ENCODE measurements at regions not wholly inside any gene's neighbourhood (a gene's known extent, or its start where the extent isn't known, plus 50 kb on each side); places are given as distances from the start of the nearest gene placed in this dataset.

DNA sequence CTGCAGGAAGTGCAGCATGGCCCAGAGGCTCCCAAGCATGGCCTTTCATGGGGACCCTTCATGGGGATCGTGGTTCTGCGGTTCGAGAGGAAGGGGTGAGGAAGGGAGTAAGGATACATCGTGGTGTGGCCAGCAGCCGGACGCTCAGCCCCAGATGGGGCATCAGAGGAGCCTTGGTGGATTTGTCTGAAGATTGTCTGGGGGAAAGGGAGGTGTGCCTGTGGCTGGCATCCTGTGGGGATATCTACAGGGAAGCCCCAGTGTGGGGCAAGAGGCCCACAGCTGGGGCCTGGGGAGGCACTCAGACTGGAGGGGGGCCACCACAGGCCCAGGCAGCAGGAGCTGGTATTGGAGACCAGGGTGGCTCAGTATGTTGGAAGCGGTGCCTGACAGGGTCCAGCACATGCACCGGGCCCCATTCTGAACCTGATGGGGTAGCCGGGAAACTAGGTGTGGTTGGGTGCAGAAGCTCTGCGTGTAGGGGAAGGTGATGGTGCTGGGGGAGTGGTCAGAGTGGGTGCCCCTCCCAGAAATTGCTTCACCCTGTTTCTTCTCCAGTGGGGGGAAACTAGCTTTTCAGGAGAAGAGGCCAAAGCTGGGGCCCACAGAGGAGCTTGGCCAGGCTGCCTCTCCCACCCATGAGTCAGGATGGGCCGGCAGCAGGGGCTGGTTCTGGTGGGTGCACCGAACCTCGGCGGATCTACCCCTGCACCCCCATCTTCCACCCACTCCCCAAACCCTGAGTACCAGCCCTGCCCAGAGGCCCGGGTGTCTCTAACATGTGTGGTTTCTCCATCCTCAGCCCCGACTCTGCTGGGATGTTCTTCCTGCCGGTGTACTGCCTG is 274.4 kb upstream of the HDAC4 start:
- TF ChIP-seq, protein P1, sequence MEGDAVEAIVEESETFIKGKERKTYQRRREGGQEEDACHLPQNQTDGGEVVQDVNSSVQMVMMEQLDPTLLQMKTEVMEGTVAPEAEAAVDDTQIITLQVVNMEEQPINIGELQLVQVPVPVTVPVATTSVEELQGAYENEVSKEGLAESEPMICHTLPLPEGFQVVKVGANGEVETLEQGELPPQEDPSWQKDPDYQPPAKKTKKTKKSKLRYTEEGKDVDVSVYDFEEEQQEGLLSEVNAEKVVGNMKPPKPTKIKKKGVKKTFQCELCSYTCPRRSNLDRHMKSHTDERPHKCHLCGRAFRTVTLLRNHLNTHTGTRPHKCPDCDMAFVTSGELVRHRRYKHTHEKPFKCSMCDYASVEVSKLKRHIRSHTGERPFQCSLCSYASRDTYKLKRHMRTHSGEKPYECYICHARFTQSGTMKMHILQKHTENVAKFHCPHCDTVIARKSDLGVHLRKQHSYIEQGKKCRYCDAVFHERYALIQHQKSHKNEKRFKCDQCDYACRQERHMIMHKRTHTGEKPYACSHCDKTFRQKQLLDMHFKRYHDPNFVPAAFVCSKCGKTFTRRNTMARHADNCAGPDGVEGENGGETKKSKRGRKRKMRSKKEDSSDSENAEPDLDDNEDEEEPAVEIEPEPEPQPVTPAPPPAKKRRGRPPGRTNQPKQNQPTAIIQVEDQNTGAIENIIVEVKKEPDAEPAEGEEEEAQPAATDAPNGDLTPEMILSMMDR (IDR thresholded peaks at IDR 0.05; ENCODE audit: insufficient read depth, low read depth, low read length, missing control alignments), result no peak

DNA sequence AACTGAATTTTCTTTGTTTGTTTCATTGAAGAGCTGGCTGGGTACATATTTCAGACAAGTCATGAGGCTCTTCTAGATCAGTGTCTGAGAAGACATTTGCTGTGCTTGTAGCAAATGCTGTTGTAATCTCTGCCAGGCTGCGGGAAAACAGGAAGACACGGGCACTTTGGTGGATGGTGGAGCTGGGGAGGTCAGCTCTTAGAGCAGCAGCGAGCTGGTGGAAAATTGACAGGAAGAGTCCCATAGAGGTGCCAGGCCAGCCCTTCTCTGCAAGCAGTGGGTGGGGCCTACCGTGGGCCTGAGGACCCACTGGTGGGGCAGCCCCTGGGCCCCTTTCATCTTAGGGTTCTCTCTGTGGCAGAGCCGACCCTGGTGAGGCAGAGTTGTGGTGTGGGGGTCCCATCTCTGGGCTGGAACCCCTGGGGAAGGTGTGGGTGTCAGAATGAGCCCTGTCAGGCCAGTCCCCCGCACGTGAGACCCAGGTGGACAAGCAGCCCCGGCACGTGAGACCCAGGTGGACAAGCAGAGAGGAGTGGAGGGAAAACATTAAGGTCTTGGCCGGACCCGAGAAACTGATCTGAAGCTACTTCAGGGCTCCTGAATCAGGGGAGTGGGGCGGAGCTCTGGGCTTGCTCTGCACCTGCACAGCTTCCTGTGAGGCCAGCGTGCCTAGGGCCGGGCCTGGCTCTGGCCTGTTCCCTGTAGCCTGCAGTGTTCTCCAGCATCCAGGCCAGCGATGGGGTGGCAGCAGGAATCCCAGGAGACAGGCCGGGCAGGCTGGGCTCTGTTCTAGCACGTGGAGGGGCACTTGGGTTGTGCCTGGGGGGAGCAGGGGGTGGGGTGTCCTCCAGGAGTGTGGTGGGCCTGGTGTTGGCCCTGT is 273.5 kb upstream of the HDAC4 start:
- TF ChIP-seq, protein P1 (IDR thresholded peaks at IDR 0.05; ENCODE audit: insufficient read depth, low read depth, low read length, missing control alignments), result no peak
- H3K4me3 ChIP-seq (ENCODE audit: low read length), result no peak overlapping the region
- no peak for DNase-seq (ENCODE audit: low read depth)

More for the DNA sequence above, 274.4 kb upstream of the HDAC4 start:
- no peak for DNase-seq (ENCODE audit: low read depth)
- no peak overlapping the region for H3K4me3 ChIP-seq (ENCODE audit: low read length)

DNA sequence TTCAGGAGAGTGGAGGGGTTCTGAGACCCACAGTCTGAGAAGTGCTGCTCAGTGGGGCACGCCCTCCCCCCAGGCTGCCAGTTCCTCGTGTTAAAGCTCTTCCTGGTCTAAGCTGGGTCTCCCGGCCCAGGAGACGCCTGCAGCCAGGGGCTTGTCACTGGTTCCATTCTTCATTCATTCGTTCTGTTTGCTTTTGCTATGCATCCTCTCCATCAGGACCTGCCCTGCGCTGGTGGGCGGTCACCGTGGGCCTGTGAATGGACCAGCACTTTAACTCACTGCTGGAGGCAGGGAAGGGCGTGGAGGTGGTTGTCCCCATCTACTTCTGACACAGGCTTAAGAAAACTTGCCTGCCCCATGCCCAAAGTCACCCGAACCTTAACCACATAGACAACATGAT is 272.8 kb upstream of the HDAC4 start:
- DNase-seq (ENCODE audit: low read depth), result no peak
- H3K4me3 ChIP-seq (ENCODE audit: low read length), result no peak overlapping the region
- TF ChIP-seq, protein P1 (IDR thresholded peaks at IDR 0.05; ENCODE audit: insufficient read depth, low read depth, low read length, missing control alignments), result no peak

DNA sequence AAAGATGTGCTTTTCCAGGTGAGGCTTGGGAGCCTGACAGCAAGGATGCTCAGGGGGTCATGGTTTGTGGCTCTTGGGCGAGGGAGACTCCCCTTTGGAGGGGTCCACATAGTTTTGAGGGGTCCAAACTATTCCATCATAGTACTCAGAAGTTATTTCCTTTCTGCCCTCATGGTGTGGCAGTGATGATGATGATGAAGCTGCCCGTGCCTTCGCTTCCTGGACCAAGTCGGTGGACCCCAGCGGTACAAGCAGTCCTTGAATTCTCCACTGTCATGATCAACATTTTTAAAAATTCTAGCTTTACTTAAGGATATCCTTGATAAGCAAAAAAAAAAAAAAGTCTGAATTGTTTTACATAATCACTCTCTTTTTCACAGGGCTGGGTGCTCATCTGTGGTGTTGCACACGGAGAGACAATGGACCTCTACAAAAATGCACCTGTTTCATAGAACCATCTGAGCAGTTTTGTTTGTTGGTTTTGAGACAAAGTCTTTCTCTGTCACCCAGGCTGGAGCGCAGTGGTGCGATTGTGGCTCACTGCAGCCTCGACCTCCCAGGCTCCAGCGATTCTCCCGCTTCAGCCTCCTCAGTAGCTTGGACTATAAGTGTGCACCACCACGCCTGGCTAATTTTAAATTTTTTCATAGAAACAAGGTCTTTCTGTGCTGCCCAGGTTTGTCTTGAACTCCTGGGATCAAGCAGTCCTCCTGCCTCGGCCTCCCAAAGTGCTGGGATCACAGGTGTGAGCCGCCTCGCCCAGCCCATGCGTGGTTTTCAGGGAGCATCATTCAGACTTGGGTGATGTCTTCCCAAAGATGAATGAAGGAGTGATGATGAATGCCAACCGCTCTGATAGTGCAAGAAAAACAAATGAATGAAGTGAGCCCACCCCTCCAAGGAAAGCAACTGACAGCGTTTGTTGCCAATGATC is 271.4 kb upstream of the HDAC4 start:
- no peak for DNase-seq (ENCODE audit: low read depth)
- H3K4me3 ChIP-seq (ENCODE audit: low read length), result no peak overlapping the region
- TF ChIP-seq, protein P1 (IDR thresholded peaks at IDR 0.05; ENCODE audit: insufficient read depth, low read depth, low read length, missing control alignments), result no peak

DNA sequence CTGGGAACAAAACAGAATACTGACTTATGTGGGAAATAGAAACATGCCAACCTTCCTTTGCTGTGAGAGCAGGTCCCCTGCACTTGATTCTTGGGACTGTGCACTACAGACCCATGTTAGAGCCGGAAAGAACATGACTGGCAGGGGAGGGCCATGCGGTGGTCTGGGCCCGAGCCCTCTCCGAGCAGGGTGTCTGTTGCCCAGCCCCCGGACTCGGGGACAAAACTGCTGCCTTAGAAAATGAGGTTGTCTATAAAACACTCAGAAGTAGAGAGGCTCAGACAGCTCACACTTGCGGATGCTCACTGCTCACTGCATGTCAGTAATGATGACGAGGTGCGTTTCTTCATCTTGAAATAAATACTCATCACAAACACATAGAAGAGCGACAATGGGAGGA is 270.7 kb upstream of the HDAC4 start:
- no peak overlapping the region for H3K4me3 ChIP-seq (ENCODE audit: low read length)
- DNase-seq (ENCODE audit: low read depth), result no peak
- TF ChIP-seq, protein P1 (IDR thresholded peaks at IDR 0.05; ENCODE audit: insufficient read depth, low read depth, low read length, missing control alignments), result no peak

DNA sequence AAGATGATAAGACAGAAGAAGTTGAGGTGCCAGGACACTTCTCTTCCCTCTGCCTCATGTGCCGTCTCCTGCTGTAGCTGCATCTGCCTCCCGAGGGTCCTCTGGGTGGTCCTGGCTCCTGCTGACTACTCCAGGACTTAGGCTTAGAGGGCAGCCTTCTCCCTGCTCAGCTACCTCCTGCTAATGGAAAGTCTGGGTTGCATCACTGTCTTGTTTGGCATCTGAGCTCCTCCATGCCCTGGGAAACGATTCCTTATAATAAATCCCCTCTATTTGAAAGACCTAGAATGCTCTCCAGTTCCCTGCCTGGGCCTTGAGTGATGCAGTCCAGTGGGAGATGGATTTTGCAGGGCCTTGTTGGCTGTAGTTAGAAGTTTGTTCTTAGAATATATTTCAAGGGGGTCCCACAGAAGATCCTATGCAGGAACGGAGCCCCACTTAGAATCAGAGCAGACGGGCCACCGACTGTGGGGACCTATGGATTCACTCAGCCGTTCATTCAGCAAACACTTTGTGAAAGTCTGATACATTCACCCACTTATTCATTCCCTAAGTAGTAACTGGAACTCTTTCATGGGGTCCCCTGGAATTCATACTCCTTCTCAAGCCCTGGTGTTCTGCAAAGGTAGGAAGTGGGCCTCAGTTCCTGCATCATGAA is 269.8 kb upstream of the HDAC4 start:
- DNase-seq (ENCODE audit: low read depth), result no peak
- H3K4me3 ChIP-seq (ENCODE audit: low read length), result no peak overlapping the region
- TF ChIP-seq, protein P1 (IDR thresholded peaks at IDR 0.05; ENCODE audit: insufficient read depth, low read depth, low read length, missing control alignments), result no peak
